ENCODE measurements at regions not wholly inside any gene's neighbourhood (a gene's known extent, or its start where the extent isn't known, plus 50 kb on each side); places are given as distances from the start of the nearest gene placed in this dataset.

GRCh38 chr15:77738441-77739302, 106.0 kb upstream of the LINGO1 start:
- DNase-seq (ENCODE audit: insufficient read length, low spot score) (no peak), FAIRE-seq (no peak)
- TF ChIP-seq CTCF (IDR thresholded peaks at IDR 0.05; ENCODE audit: insufficient read depth, missing control alignments): no peak

GRCh38 chr15:77738038-77738370, 105.3 kb upstream of the LINGO1 start:
- DNase-seq (ENCODE audit: insufficient read length, low spot score) (no peak), FAIRE-seq (no peak)
- no peak for TF ChIP-seq CTCF (IDR thresholded peaks at IDR 0.05; ENCODE audit: insufficient read depth, missing control alignments)

- no peak for FAIRE-seq
- no peak for DNase-seq (ENCODE audit: insufficient read length, low spot score)
- TF ChIP-seq CTCF (IDR thresholded peaks at IDR 0.05; ENCODE audit: insufficient read depth, missing control alignments): no peak
Measured at GRCh38 chr15:77737238-77738037, 104.7 kb upstream of the LINGO1 start.

GRCh38 chr15:77734306-77734705, 101.6 kb upstream of the LINGO1 start:
- no peak for TF ChIP-seq CTCF (IDR thresholded peaks at IDR 0.05; ENCODE audit: insufficient read depth, missing control alignments)
- no peak for FAIRE-seq
- DNase-seq (ENCODE audit: insufficient read length, low spot score): no peak

GRCh38 chr15:77733579-77734300, 101.0 kb upstream of the LINGO1 start:
- FAIRE-seq (no peak), DNase-seq (ENCODE audit: insufficient read length, low spot score) (no peak)
- TF ChIP-seq CTCF (IDR thresholded peaks at IDR 0.05; ENCODE audit: insufficient read depth, missing control alignments): no peak

DNA sequence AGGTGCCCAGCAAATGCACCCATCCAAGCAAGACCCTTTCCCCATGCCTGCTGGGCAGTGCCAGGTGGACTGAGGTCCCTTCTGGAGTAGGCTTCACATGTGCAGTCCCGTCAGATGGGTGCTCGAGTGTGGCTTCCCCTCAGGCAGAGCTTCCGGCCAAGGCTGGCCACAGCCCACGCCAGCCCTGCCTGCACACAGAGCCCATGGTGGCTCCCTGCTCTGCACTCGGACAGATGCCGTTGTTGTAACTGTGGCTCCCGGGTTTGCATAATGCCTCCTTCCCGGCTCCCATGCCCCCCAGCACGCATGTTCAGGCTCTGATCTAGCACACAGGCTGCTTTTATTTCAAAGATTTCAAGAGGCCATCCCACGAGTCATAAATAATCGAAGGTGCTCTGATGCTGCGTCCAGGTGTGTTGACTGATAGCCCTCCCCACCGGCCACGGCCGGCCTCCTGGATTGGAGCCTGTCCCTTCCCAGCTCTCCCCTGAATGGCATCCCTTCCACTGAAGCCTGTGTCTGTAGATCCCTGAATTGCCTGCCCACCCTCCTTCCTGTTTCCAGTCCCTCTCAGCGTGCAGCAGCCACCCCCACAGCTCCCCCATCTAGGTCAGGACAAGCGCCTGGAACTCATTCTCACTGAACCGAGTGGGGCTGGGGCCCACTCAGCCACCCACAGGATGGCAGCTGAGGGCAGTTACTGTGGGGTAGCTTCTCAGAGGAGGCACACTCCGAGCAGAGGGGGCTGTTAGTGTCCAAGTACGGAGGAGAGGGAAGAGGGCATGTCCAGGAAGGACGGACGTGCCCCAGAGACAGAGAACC, 100.0 kb upstream of the LINGO1 start:
- no peak for TF ChIP-seq CTCF (IDR thresholded peaks at IDR 0.05; ENCODE audit: insufficient read depth, missing control alignments)
- DNase-seq (ENCODE audit: insufficient read length, low spot score) (no peak), FAIRE-seq (no peak)

All from D721Med (cell line).